A172 (cell line): ENCODE measurements at regions not wholly inside any gene's neighbourhood (a gene's known extent, or its start where the extent isn't known, plus 50 kb on each side); places are given as distances from the start of the nearest gene placed in this dataset.
"Not testable (repeated sequence)": the region's sequence is repeated elsewhere in the genome, so short reads cannot be mapped to it uniquely, and the experiment has no call there.

ENCODE experiments used
- DNase-seq: peaks from one replicate; pipeline ENCODE4 v3.0.0-alpha.2; 2015; ENCODE audit warnings: low spot score

GRCh38 chr22:49466878-49467595 is 360.6 kb downstream of the BRD1 start:
- no peak for DNase-seq

GRCh38 chr22:49464037-49464436 is 363.6 kb downstream of the BRD1 start:
- no peak for DNase-seq

GRCh38 chr22:49462795-49463194 is 364.9 kb downstream of the BRD1 start:
- DNase-seq = peak; percentile 71

- no peak for DNase-seq
Observed at GRCh38 chr22:49462291-49462690, 365.4 kb downstream of the BRD1 start.

- no peak for DNase-seq
Observed at GRCh38 chr22:49461674-49462073, 366.0 kb downstream of the BRD1 start.

- DNase-seq = no peak
Observed at GRCh38 chr22:49460592-49461281, 366.9 kb downstream of the BRD1 start.

- no peak for DNase-seq
Observed at GRCh38 chr22:49460091-49460490, 367.6 kb downstream of the BRD1 start.

- DNase-seq = no peak
Observed at GRCh38 chr22:49458708-49459099, 369.0 kb downstream of the BRD1 start.

- DNase-seq = no peak
Observed at GRCh38 chr22:49457946-49458707, 369.5 kb downstream of the BRD1 start.

GRCh38 chr22:49457146-49457545 is 370.5 kb downstream of the BRD1 start:
- no peak for DNase-seq

GRCh38 chr22:49455595-49455994 is 372.1 kb downstream of the BRD1 start:
- no peak for DNase-seq

- DNase-seq = no peak
Observed at GRCh38 chr22:49454726-49455125, 372.9 kb downstream of the BRD1 start.

- DNase-seq = no peak
Observed at GRCh38 chr22:49453771-49454170, 373.9 kb downstream of the BRD1 start.

GRCh38 chr22:49453019-49453418 is 374.7 kb downstream of the BRD1 start:
- not testable (repeated sequence) for DNase-seq

GRCh38 chr22:49452362-49452946 is 375.2 kb downstream of the BRD1 start:
- no peak for DNase-seq

- no peak for DNase-seq
Observed at GRCh38 chr22:49451070-49451840, 376.4 kb downstream of the BRD1 start.

GRCh38 chr22:49450498-49450897 is 377.2 kb downstream of the BRD1 start:
- DNase-seq = no peak

- no peak for DNase-seq
Observed at GRCh38 chr22:49449811-49450446, 377.7 kb downstream of the BRD1 start.

- DNase-seq = no peak
Observed at GRCh38 chr22:49449377-49449776, 378.3 kb downstream of the BRD1 start.

GRCh38 chr22:49448526-49448925 is 379.1 kb downstream of the BRD1 start:
- DNase-seq = no peak

- no peak for DNase-seq
Observed at GRCh38 chr22:49447837-49448236, 379.8 kb downstream of the BRD1 start.
